Ishikawa (cell line): ENCODE measurements at regions not wholly inside any gene's neighbourhood (a gene's known extent, or its start where the extent isn't known, plus 50 kb on each side); places are given as distances from the start of the nearest gene placed in this dataset.

Source experiments
- CEBPB ChIP-seq: IDR thresholded peaks from 2 replicates; pipeline ENCODE4 v1.6.1; 2012
- CREB1 ChIP-seq: IDR thresholded peaks from 2 replicates; pipeline ENCODE4 v1.6.1; 2012; ENCODE audit warnings: low read depth
- EGR1 ChIP-seq: IDR thresholded peaks from 2 replicates; pipeline ENCODE4 v1.6.1; 2012
- EP300 ChIP-seq: IDR thresholded peaks from 2 replicates; pipeline ENCODE4 v1.6.1; 2012; ENCODE audit warnings: borderline replicate concordance
- FOXM1 ChIP-seq: IDR thresholded peaks from 2 replicates; pipeline ENCODE4 v1.6.1; 2012; ENCODE audit warnings: low read depth, borderline replicate concordance
- MAX ChIP-seq: IDR thresholded peaks from 2 replicates; pipeline ENCODE4 v1.6.1; 2012
- RAD21 ChIP-seq: IDR thresholded peaks from 2 replicates; pipeline ENCODE4 v1.6.1; 2012; ENCODE audit warnings: low read depth
- REST ChIP-seq: IDR thresholded peaks from 2 replicates; pipeline ENCODE4 v1.6.1; 2012; ENCODE audit warnings: low read depth, mild to moderate bottlenecking
- TAF1 ChIP-seq: IDR thresholded peaks from 2 replicates; pipeline ENCODE4 v1.6.1; 2012; ENCODE audit warnings: low read depth, mild to moderate bottlenecking
- TCF12 ChIP-seq: IDR thresholded peaks from 2 replicates; pipeline ENCODE4 v1.6.1; 2012; ENCODE audit warnings: low read depth
- TEAD4 ChIP-seq: IDR thresholded peaks from 2 replicates; pipeline ENCODE4 v1.6.1; 2012
- USF1 ChIP-seq: IDR thresholded peaks from 2 replicates; pipeline ENCODE4 v1.6.1; 2012
- YY1 ChIP-seq: IDR thresholded peaks from 2 replicates; pipeline ENCODE4 v1.6.1; 2012; ENCODE audit warnings: low read depth
- ZBTB7A ChIP-seq: IDR thresholded peaks from 2 replicates; pipeline ENCODE4 v1.6.1; 2012; ENCODE audit warnings: low read depth

GRCh38 chr19:46962030-46962570 is 57.5 kb upstream of the NPAS1 start:
- TF ChIP-seq EP300 = no peak
- no peak for TF ChIP-seq YY1
- TF ChIP-seq CEBPB = no peak
- TF ChIP-seq REST = no peak
- no peak for TF ChIP-seq TAF1
- TF ChIP-seq ZBTB7A = no peak
- TF ChIP-seq FOXM1 = no peak
- no peak for TF ChIP-seq EGR1
- no peak for TF ChIP-seq CREB1
- TF ChIP-seq MAX = 0 out of 2 replicates have a peak, but pooled peaks have one; percentile 14
- no peak for TF ChIP-seq RAD21
- no peak for TF ChIP-seq TEAD4
- TF ChIP-seq USF1 = no peak
- no peak for TF ChIP-seq TCF12
